Transverse colon (tissue), 4 donors: ENCODE measurements at regions not wholly inside any gene's neighbourhood (a gene's known extent, or its start where the extent isn't known, plus 50 kb on each side); places are given as distances from the start of the nearest gene placed in this dataset.

Experiments
- DNase-seq: peaks from one replicate; pipeline ENCODE4 v3.0.0-alpha.2; 2019
- H3K27ac ChIP-seq, 4 donors: fragments of 200-600 bp; sonication (generic); 2 replicates each; pipeline ENCODE4 v1.5.1; 2016 to 2018; ENCODE audit warnings: inconsistent platforms in 4 of 4
- H3K27me3 ChIP-seq: fragments of 200-600 bp; sonication (generic); 2 replicates; pipeline ENCODE4 v1.5.1; 2017; ENCODE audit warnings: inconsistent platforms
- H3K36me3 ChIP-seq, 4 donors: fragments of 200-600 bp; sonication (generic); 2 replicates each; pipeline ENCODE4 v1.5.1; 2017 to 2019; ENCODE audit warnings: inconsistent platforms in 4 of 4
- H3K4me1 ChIP-seq, 4 donors: fragments of 200-600 bp; sonication (generic); 2 replicates each; pipeline ENCODE4 v1.5.1; 2017 to 2020; ENCODE audit warnings: inconsistent platforms in 4 of 4
- H3K4me3 ChIP-seq, 4 donors: fragments of 200-600 bp; sonication (generic); 1 replicate in 1 of 4; 2 replicates in 3 of 4; pipeline versions ENCODE4 v1.5.1 to v1.6.1; 2017 to 2019; ENCODE audit warnings: inconsistent platforms in 4 of 4
- H3K9me3 ChIP-seq, 2 donors: fragments of 200-600 bp; sonication (generic); 2 replicates each; pipeline ENCODE4 v1.5.1; 2017 to 2019; ENCODE audit warnings: inconsistent platforms in 2 of 2
- EP300 ChIP-seq: sonication (generic); formaldehyde crosslinking; IDR thresholded peaks from one replicate; pipeline ENCODE4 v1.6.1; 2017; ENCODE audit warnings: antibody characterized with exemption, low read depth
- POLR2A ChIP-seq: fragments of 450-650 bp; IDR thresholded peaks from one replicate; pipeline ENCODE4 v1.6.1; 2016; ENCODE audit warnings: antibody characterized with exemption, mild to moderate bottlenecking, moderate library complexity
- POLR2AphosphoS5 ChIP-seq, 3 donors: sonication (generic); formaldehyde crosslinking; IDR thresholded peaks; one replicate each; pipeline ENCODE4 v1.6.1; 2016; ENCODE audit warnings: antibody characterized with exemption in 3 of 3
- WGBS, 2 donors: methylation state at CpG; one replicate each; pipeline ENCODE4 v1.1.5; 2018; ENCODE audit warnings: low coverage in 1 of 2; 5-methylcytosine and 5-hydroxymethylcytosine counted together
- in situ Hi-C, 4 donors: fragments of 200-750 bp; cut with MboI; loops; one replicate each; pipeline versions ENCODE4 v1.15.0 to v1.15.1; 2017; ENCODE audit warnings: low sequenced_read_pairs in 3 of 4, low pct_ligation_motif_present in 1 of 4, low pct_unique_long_range_greater_than_20kb in 1 of 4
- intact Hi-C: fragments of 100-400 bp; cut with DNase I; formaldehyde crosslinking; loops from one replicate; pipeline ENCODE4 v1.15.1; 2023; ENCODE audit warnings: low total_unique reads
- TF ChIP-seq, protein P1 (sequence below), 5 experiments: fragments of 200-600 bp in 3 of 5; fragments of 450-650 bp in 2 of 5; sonication (generic) in 3 of 5; IDR thresholded peaks; 1 replicate in 2 of 5; 2 replicates in 3 of 5; pipeline ENCODE4 v1.5.1; 2016 to 2017; ENCODE audit warnings: antibody characterized with exemption in 5 of 5, inconsistent platforms in 3 of 5, mild to moderate bottlenecking in 2 of 5, moderate library complexity in 1 of 5

DNA sequence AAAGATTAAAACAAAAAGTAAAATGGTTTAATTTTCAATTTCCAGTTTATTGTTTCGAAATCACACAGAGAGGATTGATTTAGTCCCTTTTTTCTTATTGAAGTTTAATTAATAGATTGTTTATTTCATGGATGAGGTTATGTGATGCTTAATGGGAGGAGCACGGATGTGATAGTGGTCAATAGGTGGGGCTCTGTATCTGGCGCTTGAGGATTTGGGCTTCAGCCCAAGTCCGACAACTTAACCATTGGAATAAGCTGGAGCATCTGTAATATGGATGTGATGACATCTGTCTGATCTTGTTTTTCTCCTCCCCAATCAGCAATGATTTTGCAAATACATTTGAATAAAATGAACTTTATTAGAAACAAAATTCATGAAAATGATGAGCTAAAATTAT is 169.2 kb downstream of the LYPLAL1 start:
- H3K27me3 ChIP-seq: no peaks in the 10 kb centered on the region
- in situ Hi-C loops (no loop called here), intact Hi-C loops (no loop called here)
- no peaks in the 10 kb centered on the region for H3K9me3 ChIP-seq
- H3K27ac ChIP-seq: no peak overlapping the region
- TF ChIP-seq POLR2AphosphoS5 (IDR thresholded peaks at IDR 0.05) (no peak), EP300 (no peak)
- no peak overlapping the region for H3K4me3 ChIP-seq
- no peaks in the 10 kb centered on the region for H3K4me1 ChIP-seq
- no peak for DNase-seq
- no peaks in the 10 kb centered on the region for H3K36me3 ChIP-seq
- 55 to 81% methylated on average over 4 of the region's 4 CpGs for WGBS, 2 donors

DNA sequence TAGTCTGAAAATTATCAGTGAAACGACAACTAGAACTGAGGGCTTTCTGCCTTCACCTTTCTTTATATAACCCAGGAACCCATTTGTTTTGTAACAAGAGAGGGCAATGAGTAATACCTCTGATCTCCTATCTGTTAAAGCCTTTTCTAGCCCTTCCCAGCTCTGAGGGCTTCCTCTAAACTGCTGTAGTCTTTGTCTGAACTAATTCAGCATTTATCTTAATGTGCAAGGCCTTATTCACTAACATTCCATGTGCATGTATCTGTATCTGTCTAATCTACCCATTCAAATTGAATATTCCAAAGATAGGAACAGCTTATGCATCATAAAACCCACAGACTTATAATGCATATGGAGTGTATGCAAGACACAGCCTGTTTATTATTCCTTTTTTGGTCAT is 167.1 kb downstream of the LYPLAL1 start:
- DNase-seq: no peak
- Histone ChIP-seq H3K4me1 (no peaks in the 10 kb centered on the region), H3K27ac (no peak overlapping the region), H3K4me3 (no peak overlapping the region), H3K9me3 (no peaks in the 10 kb centered on the region), H3K27me3 (no peaks in the 10 kb centered on the region), H3K36me3 (no peaks in the 10 kb centered on the region)
- WGBS, 2 donors: 67 to 81% methylated on average over 1 of the region's 1 CpG
- in situ Hi-C loops (no loop called here), intact Hi-C loops (no loop called here)
- TF ChIP-seq, protein P1, sequence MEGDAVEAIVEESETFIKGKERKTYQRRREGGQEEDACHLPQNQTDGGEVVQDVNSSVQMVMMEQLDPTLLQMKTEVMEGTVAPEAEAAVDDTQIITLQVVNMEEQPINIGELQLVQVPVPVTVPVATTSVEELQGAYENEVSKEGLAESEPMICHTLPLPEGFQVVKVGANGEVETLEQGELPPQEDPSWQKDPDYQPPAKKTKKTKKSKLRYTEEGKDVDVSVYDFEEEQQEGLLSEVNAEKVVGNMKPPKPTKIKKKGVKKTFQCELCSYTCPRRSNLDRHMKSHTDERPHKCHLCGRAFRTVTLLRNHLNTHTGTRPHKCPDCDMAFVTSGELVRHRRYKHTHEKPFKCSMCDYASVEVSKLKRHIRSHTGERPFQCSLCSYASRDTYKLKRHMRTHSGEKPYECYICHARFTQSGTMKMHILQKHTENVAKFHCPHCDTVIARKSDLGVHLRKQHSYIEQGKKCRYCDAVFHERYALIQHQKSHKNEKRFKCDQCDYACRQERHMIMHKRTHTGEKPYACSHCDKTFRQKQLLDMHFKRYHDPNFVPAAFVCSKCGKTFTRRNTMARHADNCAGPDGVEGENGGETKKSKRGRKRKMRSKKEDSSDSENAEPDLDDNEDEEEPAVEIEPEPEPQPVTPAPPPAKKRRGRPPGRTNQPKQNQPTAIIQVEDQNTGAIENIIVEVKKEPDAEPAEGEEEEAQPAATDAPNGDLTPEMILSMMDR (IDR thresholded peaks at IDR 0.05): no peak
- no peak for TF ChIP-seq EP300
- TF ChIP-seq POLR2AphosphoS5 (IDR thresholded peaks at IDR 0.05): no peak
- TF ChIP-seq POLR2A: no peak

DNA sequence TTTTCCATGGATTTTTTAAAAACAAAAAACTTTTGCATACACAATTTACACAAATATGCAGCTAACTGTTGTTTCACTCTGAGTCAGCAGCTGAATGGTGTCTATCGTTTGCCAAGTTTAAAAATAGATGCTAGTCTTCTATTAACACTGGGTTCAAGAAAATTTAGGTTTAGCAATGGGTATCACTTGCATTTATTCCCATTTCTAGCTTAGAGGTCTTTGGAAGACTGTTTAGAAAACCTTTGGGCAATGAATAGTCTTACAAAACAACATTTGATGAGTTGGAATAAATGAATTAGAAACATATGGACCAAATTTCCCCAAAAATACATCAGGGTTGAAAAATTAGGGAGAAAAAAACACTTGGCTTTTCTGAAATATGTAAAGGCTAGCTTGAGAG is 165.8 kb downstream of the LYPLAL1 start:
- TF ChIP-seq POLR2AphosphoS5 (IDR thresholded peaks at IDR 0.05) (no peak), EP300 (no peak), POLR2A (no peak)
- TF ChIP-seq, protein P1 (IDR thresholded peaks at IDR 0.05): no peak
- intact Hi-C loops: no loop called here
- H3K4me3 ChIP-seq: no peak overlapping the region
- H3K36me3 ChIP-seq: no peaks in the 10 kb centered on the region
- H3K4me1 ChIP-seq: no peaks in the 10 kb centered on the region
- in situ Hi-C loops: no loop called here
- H3K9me3 ChIP-seq: no peaks in the 10 kb centered on the region
- no peak for DNase-seq
- no peaks in the 10 kb centered on the region for H3K27me3 ChIP-seq
- H3K27ac ChIP-seq: no peak overlapping the region
- 54 to 74% methylated on average over 1 of the region's 1 CpG for WGBS, 2 donors

DNA sequence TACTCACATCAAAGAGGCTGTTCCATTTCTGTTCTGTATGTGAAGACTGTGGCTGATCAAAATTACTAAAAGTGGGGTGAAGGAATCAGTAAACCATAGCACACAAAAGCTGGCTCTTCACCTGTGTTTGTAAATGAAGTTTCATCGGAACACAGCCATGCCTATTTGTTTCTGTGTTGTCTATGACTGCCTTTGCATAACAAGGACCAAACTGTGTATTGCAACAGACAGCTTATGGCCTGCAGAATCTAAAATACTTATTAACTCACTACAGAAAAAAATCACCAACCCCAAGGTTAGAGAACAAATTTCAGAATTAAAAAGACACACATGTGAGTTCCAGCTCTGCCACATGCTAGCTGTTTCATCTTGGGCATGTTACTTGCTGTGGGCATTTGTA is 163.9 kb downstream of the LYPLAL1 start:
- in situ Hi-C loops (no loop called here), intact Hi-C loops (no loop called here)
- TF ChIP-seq POLR2AphosphoS5 (IDR thresholded peaks at IDR 0.05) (no peak), EP300 (no peak), POLR2A (no peak)
- TF ChIP-seq, protein P1 (IDR thresholded peaks at IDR 0.05): no peak
- no peak overlapping the region for H3K4me3 ChIP-seq
- no peaks in the 10 kb centered on the region for H3K27me3 ChIP-seq
- no peak for DNase-seq
- WGBS, 2 donors: 97 to 100% methylated on average over 1 of the region's 1 CpG
- no peak overlapping the region for H3K27ac ChIP-seq
- no peaks in the 10 kb centered on the region for H3K36me3 ChIP-seq
- H3K9me3 ChIP-seq: no peaks in the 10 kb centered on the region
- H3K4me1 ChIP-seq: no peaks in the 10 kb centered on the region

DNA sequence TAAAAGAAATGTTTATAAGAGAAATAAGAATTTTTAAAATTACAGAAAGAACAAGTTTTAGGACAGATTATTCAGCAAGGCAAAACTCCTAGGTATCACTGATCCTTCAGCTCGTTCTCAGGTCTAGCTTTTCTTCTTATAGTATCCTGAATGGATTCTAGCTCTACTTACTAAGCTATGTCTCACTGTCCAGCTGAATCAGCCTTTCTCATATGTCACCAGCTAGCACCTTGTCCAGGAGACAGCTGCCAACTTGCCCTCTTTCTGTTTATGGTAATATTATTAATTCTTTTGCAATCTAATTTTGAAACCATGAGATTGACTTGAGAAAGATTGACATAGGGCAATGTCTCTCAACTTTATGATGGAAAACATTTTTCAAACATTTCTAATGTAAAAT is 159.9 kb downstream of the LYPLAL1 start:
- H3K27me3 ChIP-seq: no peaks in the 10 kb centered on the region
- no peaks in the 10 kb centered on the region for H3K9me3 ChIP-seq
- intact Hi-C loops (no loop called here), in situ Hi-C loops (no loop called here)
- no peaks in the 10 kb centered on the region for H3K4me1 ChIP-seq
- no peak overlapping the region for H3K27ac ChIP-seq
- no peak for TF ChIP-seq POLR2A
- TF ChIP-seq POLR2AphosphoS5 (IDR thresholded peaks at IDR 0.05): no peak
- TF ChIP-seq, protein P1 (IDR thresholded peaks at IDR 0.05): no peak
- TF ChIP-seq EP300: no peak
- no peak for DNase-seq
- no peak overlapping the region for H3K4me3 ChIP-seq
- WGBS, 2 donors: 74 to 82% methylated on average over 1 of the region's 1 CpG
- H3K36me3 ChIP-seq: no peaks in the 10 kb centered on the region
